Endodermal cell (in vitro differentiated cells): ENCODE measurements at regions not wholly inside any gene's neighbourhood (a gene's known extent, or its start where the extent isn't known, plus 50 kb on each side); places are given as distances from the start of the nearest gene placed in this dataset.
A peak's percentile ranks its signal among the peaks of the same experiment; 100 is the strongest.

Source experiments
- DNase-seq: peaks from one replicate; pipeline ENCODE4 v3.0.0-alpha.2; 2017
- H3K27ac ChIP-seq: 2 replicates; pipeline ENCODE4 v1.5.1; 2013; ENCODE audit warnings: mild to moderate bottlenecking, low read depth, low read length, moderate library complexity
- H3K27me3 ChIP-seq: 2 replicates; pipeline ENCODE4 v1.6.1; 2013; ENCODE audit warnings: mild to moderate bottlenecking, low read length, moderate library complexity; ENCODE audit not compliant: insufficient read depth, control insufficient read depth, poor library complexity, severe bottlenecking
- H3K36me3 ChIP-seq: 2 replicates; pipeline ENCODE4 v1.7.0; 2013; ENCODE audit warnings: mild to moderate bottlenecking, low read length, moderate library complexity; ENCODE audit not compliant: control insufficient read depth, insufficient read depth
- H3K4me1 ChIP-seq: one replicate; pipeline ENCODE4 v1.7.0; 2013; ENCODE audit warnings: low read length; ENCODE audit not compliant: control insufficient read depth, insufficient read depth
- H3K4me3 ChIP-seq: 2 replicates; pipeline ENCODE4 v1.5.1; 2013; ENCODE audit warnings: mild to moderate bottlenecking, low read length, moderate library complexity
- H3K9ac ChIP-seq: 2 replicates; pipeline ENCODE4 v1.6.1; 2013; ENCODE audit warnings: mild to moderate bottlenecking, low read length, moderate library complexity; ENCODE audit not compliant: poor library complexity, severe bottlenecking; ENCODE audit errors: extremely low read depth
- H3K9me3 ChIP-seq: 2 replicates; pipeline ENCODE4 v1.6.1; 2013; ENCODE audit warnings: mild to moderate bottlenecking, low read length, moderate library complexity; ENCODE audit not compliant: control insufficient read depth
- H3K27ac Mint-ChIP-seq: 2 replicates; pipeline ENCODE4 v1.8.0; 2020; ENCODE audit warnings: mixed read lengths
- H3K27me3 Mint-ChIP-seq: 2 replicates; pipeline ENCODE4 v1.8.0; 2021; ENCODE audit warnings: mild to moderate bottlenecking, mixed read lengths; ENCODE audit not compliant: insufficient read depth
- H3K36me3 Mint-ChIP-seq: 2 replicates; pipeline ENCODE4 v1.8.0; 2020; ENCODE audit warnings: low read depth, mixed read lengths
- H3K4me1 Mint-ChIP-seq: 2 replicates; pipeline ENCODE4 v1.8.0; 2020; ENCODE audit warnings: mixed read lengths
- H3K4me3 Mint-ChIP-seq: 2 replicates; pipeline ENCODE4 v1.8.0; 2020; ENCODE audit warnings: mild to moderate bottlenecking, moderate library complexity, mixed read lengths
- H3K9me3 Mint-ChIP-seq: 2 replicates; pipeline ENCODE4 v1.8.0; 2020; ENCODE audit warnings: mild to moderate bottlenecking, mixed read lengths
- CTCF ChIP-seq: fragments of 200-600 bp; sonication (generic); conservative IDR thresholded peaks from 2 replicates; pipeline ENCODE4 v1.5.0; 2021; ENCODE audit warnings: antibody characterized with exemption, mild to moderate bottlenecking
- WGBS, 2 experiments: methylation state at CpG; one replicate each; pipeline versions ENCODE4 v1.1.5 to v1.1.7; 2013; ENCODE audit warnings: missing lambda C conversion rate in 2 of 2, mixed read lengths in 1 of 2; ENCODE audit not compliant: insufficient coverage in 1 of 2, insufficient read length in 1 of 2; 5-methylcytosine and 5-hydroxymethylcytosine counted together

GRCh38 chr14:83594874-83595273 lies 1935.1 kb upstream of the FLRT2 start:
- Histone ChIP-seq H3K4me3 (no peak overlapping the region), H3K9ac (no peak overlapping the region), H3K27me3 (no peaks in the 10 kb centered on the region), H3K27ac (no peak overlapping the region), H3K9me3 (peaks cover 11% of the 10 kb centered on the region), H3K4me1 (no peaks in the 10 kb centered on the region), H3K36me3 (no peaks in the 10 kb centered on the region)
- DNase-seq, result peak; percentile 78
- H3K9me3 Mint-ChIP-seq, result peaks cover 11% of the 10 kb centered on the region
- H3K4me3 Mint-ChIP-seq, result no peak overlapping the region
- no peaks in the 10 kb centered on the region for H3K27me3 Mint-ChIP-seq
- H3K4me1 Mint-ChIP-seq, result no peaks in the 10 kb centered on the region
- WGBS, 2 experiments, result 95 to 96% methylated on average over 4 to 13 of the region's 13 CpGs
- TF ChIP-seq CTCF, result no peak
- H3K27ac Mint-ChIP-seq, result no peak overlapping the region
- H3K36me3 Mint-ChIP-seq, result no peaks in the 10 kb centered on the region

- H3K4me3 Mint-ChIP-seq, result no peak overlapping the region
- no peak for DNase-seq
- H3K27ac Mint-ChIP-seq, result no peak overlapping the region
- peaks cover 22% of the 10 kb centered on the region for H3K9me3 ChIP-seq
- no peak overlapping the region for H3K27ac ChIP-seq
- H3K9me3 Mint-ChIP-seq, result peaks cover 19% of the 10 kb centered on the region
- no peaks in the 10 kb centered on the region for H3K27me3 Mint-ChIP-seq
- no peak overlapping the region for H3K9ac ChIP-seq
- H3K4me3 ChIP-seq, result no peak overlapping the region
- TF ChIP-seq CTCF, result no peak
- peaks cover 3% of the 10 kb centered on the region for H3K4me1 ChIP-seq
- H3K36me3 ChIP-seq, result no peaks in the 10 kb centered on the region
- H3K27me3 ChIP-seq, result no peaks in the 10 kb centered on the region
- 94 to 96% methylated on average over 8 to 9 of the region's 9 CpGs for WGBS, 2 experiments
- no peaks in the 10 kb centered on the region for H3K36me3 Mint-ChIP-seq
- peaks cover 11% of the 10 kb centered on the region for H3K4me1 Mint-ChIP-seq
Observed at GRCh38 chr14:83607682-83608081, 1922.3 kb upstream of the FLRT2 start.

GRCh38 chr14:83611491-83611890 lies 1918.5 kb upstream of the FLRT2 start:
- no peaks in the 10 kb centered on the region for H3K36me3 Mint-ChIP-seq
- H3K27ac ChIP-seq, result no peak overlapping the region
- no peak for TF ChIP-seq CTCF
- H3K27me3 Mint-ChIP-seq, result no peaks in the 10 kb centered on the region
- peaks cover 11% of the 10 kb centered on the region for H3K4me1 Mint-ChIP-seq
- peaks cover 7% of the 10 kb centered on the region for H3K9me3 Mint-ChIP-seq
- H3K27ac Mint-ChIP-seq, result no peak overlapping the region
- no peak overlapping the region for H3K9ac ChIP-seq
- H3K4me3 Mint-ChIP-seq, result no peak overlapping the region
- H3K9me3 ChIP-seq, result peaks cover under 1% of the 10 kb centered on the region
- no peaks in the 10 kb centered on the region for H3K36me3 ChIP-seq
- no peak overlapping the region for H3K4me3 ChIP-seq
- H3K4me1 ChIP-seq, result peaks cover 3% of the 10 kb centered on the region
- WGBS, 2 experiments, result 64 to 67% methylated on average over 3 of the region's 4 CpGs
- no peaks in the 10 kb centered on the region for H3K27me3 ChIP-seq
- DNase-seq, result no peak
